Upper lobe of right lung (tissue), 1 donor: ENCODE measurements at regions not wholly inside any gene's neighbourhood (a gene's known extent, or its start where the extent isn't known, plus 50 kb on each side); places are given as distances from the start of the nearest gene placed in this dataset.
"Not testable (repeated sequence)": the region's sequence is repeated elsewhere in the genome, so short reads cannot be mapped to it uniquely, and the experiment has no call there.

Experiments used
- ATAC-seq: fragments of 200-7000 bp; cut with Tn5 transposase; one replicate; pipeline ENCODE4 v1.9.1; 2020; ENCODE audit warnings: mild to moderate bottlenecking, moderate library complexity
- DNase-seq: peaks from one replicate; pipeline ENCODE4 v3.0.0-alpha.2; 2020
- H3K27ac ChIP-seq: fragments of 200-600 bp; one replicate; pipeline ENCODE4 v1.8.0; 2022
- H3K27me3 ChIP-seq: fragments of 200-600 bp; one replicate; pipeline ENCODE4 v1.8.0; 2022; ENCODE audit warnings: mild to moderate bottlenecking
- H3K36me3 ChIP-seq: fragments of 200-600 bp; one replicate; pipeline ENCODE4 v1.8.0; 2022
- H3K4me1 ChIP-seq: fragments of 200-600 bp; one replicate; pipeline ENCODE4 v1.8.0; 2022
- H3K4me3 ChIP-seq: fragments of 200-600 bp; one replicate; pipeline ENCODE4 v1.8.0; 2022; ENCODE audit warnings: mild to moderate bottlenecking
- H3K9me3 ChIP-seq: fragments of 200-600 bp; one replicate; pipeline ENCODE4 v1.8.0; 2022
- intact Hi-C: fragments of 100-400 bp; cut with DNase I; formaldehyde crosslinking; loops from one replicate; pipeline ENCODE4 v1.11.0; 2022
- TF ChIP-seq, protein P1 (sequence below): fragments of 200-600 bp; IDR thresholded peaks from one replicate; pipeline ENCODE4 v1.8.0; 2022; ENCODE audit warnings: antibody characterized with exemption
- donor health status: DM: no; HTN: yes; CAD: no; lungs with severe emphysema.

GRCh38 chr5:145450286-145450885, 384.8 kb downstream of the PRELID2 start:
- H3K4me3 ChIP-seq: no peak overlapping the region

GRCh38 chr5:145449794-145450193, 385.3 kb downstream of the PRELID2 start:
- no peaks in the 10 kb centered on the region for H3K36me3 ChIP-seq
- H3K4me1 ChIP-seq: no peaks in the 10 kb centered on the region
- DNase-seq: no peak
- H3K27ac ChIP-seq: no peak overlapping the region
- H3K27me3 ChIP-seq: no peaks in the 10 kb centered on the region
- no peak overlapping the region for H3K4me3 ChIP-seq
- no peak for ATAC-seq
- intact Hi-C loops: no loop called here
- H3K9me3 ChIP-seq: no peaks in the 10 kb centered on the region
- TF ChIP-seq, protein P1, sequence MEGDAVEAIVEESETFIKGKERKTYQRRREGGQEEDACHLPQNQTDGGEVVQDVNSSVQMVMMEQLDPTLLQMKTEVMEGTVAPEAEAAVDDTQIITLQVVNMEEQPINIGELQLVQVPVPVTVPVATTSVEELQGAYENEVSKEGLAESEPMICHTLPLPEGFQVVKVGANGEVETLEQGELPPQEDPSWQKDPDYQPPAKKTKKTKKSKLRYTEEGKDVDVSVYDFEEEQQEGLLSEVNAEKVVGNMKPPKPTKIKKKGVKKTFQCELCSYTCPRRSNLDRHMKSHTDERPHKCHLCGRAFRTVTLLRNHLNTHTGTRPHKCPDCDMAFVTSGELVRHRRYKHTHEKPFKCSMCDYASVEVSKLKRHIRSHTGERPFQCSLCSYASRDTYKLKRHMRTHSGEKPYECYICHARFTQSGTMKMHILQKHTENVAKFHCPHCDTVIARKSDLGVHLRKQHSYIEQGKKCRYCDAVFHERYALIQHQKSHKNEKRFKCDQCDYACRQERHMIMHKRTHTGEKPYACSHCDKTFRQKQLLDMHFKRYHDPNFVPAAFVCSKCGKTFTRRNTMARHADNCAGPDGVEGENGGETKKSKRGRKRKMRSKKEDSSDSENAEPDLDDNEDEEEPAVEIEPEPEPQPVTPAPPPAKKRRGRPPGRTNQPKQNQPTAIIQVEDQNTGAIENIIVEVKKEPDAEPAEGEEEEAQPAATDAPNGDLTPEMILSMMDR: no peak

More at GRCh38 chr5:145450286-145450885, 384.8 kb downstream of the PRELID2 start:
- TF ChIP-seq, protein P1: no peak
- intact Hi-C loops: no loop called here
- Histone ChIP-seq H3K27me3 (no peaks in the 10 kb centered on the region), H3K4me1 (no peaks in the 10 kb centered on the region), H3K27ac (no peak overlapping the region), H3K9me3 (no peaks in the 10 kb centered on the region), H3K36me3 (no peaks in the 10 kb centered on the region)
- ATAC-seq (no peak), DNase-seq (no peak)

DNA sequence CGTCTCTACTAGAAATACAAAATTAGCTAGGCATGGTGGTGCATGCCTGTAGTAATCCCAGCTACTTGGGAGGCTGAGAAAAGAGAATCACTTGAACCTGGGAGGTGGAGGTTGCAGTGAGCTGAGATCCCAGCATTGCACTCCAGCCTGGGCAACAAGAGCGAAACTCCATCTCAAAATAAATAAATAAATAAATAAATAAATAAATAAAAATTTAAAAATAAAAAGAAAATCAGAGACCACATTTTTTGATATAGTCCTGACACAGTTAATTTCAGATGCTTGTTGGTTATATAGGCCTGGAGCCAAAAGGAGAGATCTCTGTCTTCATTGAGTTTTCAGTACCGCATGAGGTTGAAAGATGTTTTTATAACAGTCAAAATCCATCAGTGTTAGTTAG, 388.3 kb downstream of the PRELID2 start:
- ATAC-seq, H3K27ac ChIP-seq, intact Hi-C loops, H3K4me1 ChIP-seq, H3K27me3 ChIP-seq, H3K9me3 ChIP-seq, H3K4me3 ChIP-seq, H3K36me3 ChIP-seq, DNase-seq: not testable (repeated sequence)

GRCh38 chr5:145446412-145446811, 388.7 kb downstream of the PRELID2 start:
- Histone ChIP-seq H3K27me3 (no peaks in the 10 kb centered on the region), H3K27ac (no peak overlapping the region), H3K36me3 (no peaks in the 10 kb centered on the region), H3K4me1 (no peaks in the 10 kb centered on the region), H3K9me3 (no peaks in the 10 kb centered on the region), H3K4me3 (no peak overlapping the region)
- DNase-seq: no peak
- no peak for ATAC-seq
- intact Hi-C loops: no loop called here
- TF ChIP-seq, protein P1: no peak

- no peaks in the 10 kb centered on the region for H3K27me3 ChIP-seq
- intact Hi-C loops: no loop called here
- no peak for DNase-seq
- no peaks in the 10 kb centered on the region for H3K4me1 ChIP-seq
- H3K36me3 ChIP-seq: no peaks in the 10 kb centered on the region
- H3K4me3 ChIP-seq: no peak overlapping the region
- no peak for ATAC-seq
- H3K27ac ChIP-seq: no peak overlapping the region
- no peaks in the 10 kb centered on the region for H3K9me3 ChIP-seq
- TF ChIP-seq, protein P1: no peak
Measured at GRCh38 chr5:145445027-145445426, 390.1 kb downstream of the PRELID2 start.

DNA sequence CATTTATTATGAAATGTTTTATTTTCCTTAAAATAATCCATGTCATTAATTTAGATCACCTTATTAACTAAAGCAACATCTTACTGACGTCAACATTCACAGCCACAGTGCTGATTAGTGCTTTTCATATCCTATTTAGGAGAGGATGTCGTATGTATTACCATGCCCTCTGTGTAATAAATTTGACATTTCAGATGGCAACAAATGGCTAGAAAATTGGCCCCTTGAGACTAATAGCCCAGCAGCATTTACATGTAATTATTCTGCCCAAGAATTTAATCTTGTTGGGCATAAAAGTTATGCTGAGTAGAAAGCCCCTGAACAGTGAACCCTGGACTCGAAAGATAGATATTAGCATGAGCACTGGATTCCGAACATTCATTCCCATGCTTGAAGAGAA, 391.2 kb downstream of the PRELID2 start:
- Histone ChIP-seq H3K27me3 (no peaks in the 10 kb centered on the region), H3K4me3 (no peak overlapping the region), H3K4me1 (no peaks in the 10 kb centered on the region), H3K27ac (no peak overlapping the region), H3K9me3 (no peaks in the 10 kb centered on the region), H3K36me3 (no peaks in the 10 kb centered on the region)
- TF ChIP-seq, protein P1: no peak
- DNase-seq (no peak), ATAC-seq (no peak)
- intact Hi-C loops: no loop called here
